HepG2 (cell line): ENCODE measurements at regions not wholly inside any gene's neighbourhood (a gene's known extent, or its start where the extent isn't known, plus 50 kb on each side); places are given as distances from the start of the nearest gene placed in this dataset.
A peak's percentile ranks its signal among the peaks of the same experiment; 100 is the strongest.

Experiments
- ATAC-seq: fragments of 200-7000 bp; cut with Tn5 transposase; 3 replicates; pipeline ENCODE4 v1.9.1; 2020; ENCODE audit warnings: mild to moderate bottlenecking, moderate library complexity
- BruUV-seq: library from RNA; stranded (reverse); fragments of 400-500 nt; replicated peaks from 2 replicates; lab custom pipeline; 2021; lab: Mats Ljungman, UMichigan
- CTCF ChIA-PET: fragments of 300-600 bp; formaldehyde crosslinking; extraction: SDS; loops from one replicate; lab custom pipeline; 2021; ENCODE audit warnings: low total read pairs, inconsistent platforms, low intra/inter-chr PET ratio; lab: Yijun Ruan, JAX
- POLR2A ChIA-PET: fragments of 350-600 bp; sonication (Branson Sonifier 250); formaldehyde crosslinking; loops from one replicate; lab custom pipeline; 2020; ENCODE audit warnings: antibody characterized with exemption, inconsistent platforms; lab: Yijun Ruan, JAX
- DNase-seq: peaks from one replicate; pipeline ENCODE4 v3.0.0-alpha.2; 2015; ENCODE audit warnings: low spot score
- FAIRE-seq: peaks from 3 replicates; lab custom pipeline; 2011; peaks lifted over from hg19 to GRCh38; lab: Jason Lieb, UNC
- H2AFZ ChIP-seq: one replicate; pipeline ENCODE4 v1.6.1; 2011; ENCODE audit warnings: low read length, inconsistent platforms
- H3K27ac ChIP-seq: fragments of 300-600 bp; 3 replicates; pipeline ENCODE4 v1.8.0; 2011; ENCODE audit warnings: mixed run types, mild to moderate bottlenecking, mixed read lengths, low read length, inconsistent platforms; ENCODE audit not compliant: insufficient read depth; ENCODE audit errors: extremely low read length
- H3K27me3 ChIP-seq, 2 experiments: fragments of 200-600 bp in 1 of 2; 2 replicates in 1 of 2; 3 replicates in 1 of 2; pipeline versions ENCODE4 v1.6.0 to v1.8.0; 2011; ENCODE audit warnings: low read length in 2 of 2, mild to moderate bottlenecking in 2 of 2, moderate library complexity in 2 of 2, inconsistent platforms in 1 of 2; ENCODE audit not compliant: insufficient read depth in 2 of 2, control insufficient read depth in 1 of 2
- H3K36me3 ChIP-seq, 2 experiments: fragments of 200-600 bp in 1 of 2; replicated peaks in 1 of 2; 2 replicates in 1 of 2; 3 replicates in 1 of 2; pipeline versions ENCODE4 v1.5.1 to v1.8.0; 2011; ENCODE audit warnings: low read length in 2 of 2, inconsistent platforms in 1 of 2; ENCODE audit not compliant: insufficient read depth in 2 of 2, control insufficient read depth in 1 of 2
- H3K4me1 ChIP-seq: 2 replicates; pipeline ENCODE4 v1.5.1; 2012; ENCODE audit warnings: low read length, inconsistent platforms; ENCODE audit not compliant: insufficient read depth
- H3K4me2 ChIP-seq: 2 replicates; pipeline ENCODE4 v1.6.0; 2011; ENCODE audit warnings: low read depth, low read length, inconsistent platforms
- H3K4me3 ChIP-seq, 3 experiments: fragments of 200-600 bp in 1 of 3; sonication (generic), shearing (Covaris generic) in 1 of 3; replicated peaks in 1 of 3; 2 replicates each; pipeline ENCODE4 v1.5.1; 2011 to 2016; ENCODE audit warnings: low read length in 3 of 3, inconsistent platforms in 2 of 3, low read depth in 2 of 3, mild to moderate bottlenecking in 2 of 3, control low read depth in 1 of 3, mixed read lengths in 1 of 3; ENCODE audit not compliant: insufficient read depth in 1 of 3
- H3K79me2 ChIP-seq: one replicate; pipeline ENCODE4 v1.6.1; 2011; ENCODE audit warnings: low read length, inconsistent platforms; ENCODE audit not compliant: insufficient read depth
- H3K9ac ChIP-seq: 2 replicates; pipeline ENCODE4 v1.6.0; 2011; ENCODE audit warnings: mild to moderate bottlenecking, low read depth, low read length, inconsistent platforms; ENCODE audit not compliant: insufficient read depth
- H3K9me3 ChIP-seq: 2 replicates; pipeline ENCODE4 v1.5.1; 2012; ENCODE audit warnings: mild to moderate bottlenecking, low read length
- H4K20me1 ChIP-seq: 2 replicates; pipeline ENCODE4 v1.6.0; 2011; ENCODE audit warnings: inconsistent platforms, mild to moderate bottlenecking, low read length, moderate library complexity; ENCODE audit not compliant: insufficient read depth
- AGO1 ChIP-seq: fragments of 200-400 bp; formaldehyde crosslinking; IDR thresholded peaks from 2 replicates; pipeline ENCODE4 v1.6.1; 2017; ENCODE audit warnings: mild to moderate bottlenecking, low read depth, low read length, moderate library complexity; ENCODE audit not compliant: poor library complexity, severe bottlenecking
- HNRNPL ChIP-seq: fragments of 200-400 bp; formaldehyde crosslinking; IDR thresholded peaks from 2 replicates; pipeline ENCODE4 v1.6.1; 2017; ENCODE audit warnings: mild to moderate bottlenecking, low read depth, low read length
- STAG1 ChIP-seq: sonication (generic); formaldehyde crosslinking; IDR thresholded peaks from 2 replicates; pipeline ENCODE4 v1.4.0; 2020; ENCODE audit warnings: missing genetic modification reagents
- TSC22D2 ChIP-seq: sonication (generic); formaldehyde crosslinking; IDR thresholded peaks from 2 replicates; pipeline ENCODE4 v1.5.1; 2020; ENCODE audit warnings: missing genetic modification reagents, mild to moderate bottlenecking, borderline replicate concordance
- ZBTB38 ChIP-seq: sonication (generic); formaldehyde crosslinking; IDR thresholded peaks from 2 replicates; pipeline ENCODE4 v1.5.1; 2020; ENCODE audit warnings: mild to moderate bottlenecking, missing genetic modification reagents
- ZNF12 ChIP-seq: sonication (generic); formaldehyde crosslinking; IDR thresholded peaks from 2 replicates; pipeline ENCODE4 v1.5.0; 2020; ENCODE audit warnings: missing genetic modification reagents
- ZNF138 ChIP-seq: sonication (generic); formaldehyde crosslinking; IDR thresholded peaks from 2 replicates; pipeline ENCODE4 v1.5.0; 2020; ENCODE audit warnings: mild to moderate bottlenecking, low read depth, missing genetic modification reagents
- ZNF484 ChIP-seq: sonication (generic); formaldehyde crosslinking; IDR thresholded peaks from 2 replicates; pipeline ENCODE4 v1.5.1; 2020; ENCODE audit warnings: mild to moderate bottlenecking, low read depth, missing genetic modification reagents, borderline replicate concordance
- ZNF569 ChIP-seq: sonication (generic); formaldehyde crosslinking; IDR thresholded peaks from 2 replicates; pipeline ENCODE4 v1.5.0; 2020; ENCODE audit warnings: mild to moderate bottlenecking, missing genetic modification reagents, moderate library complexity, borderline replicate concordance
- ZNF577 ChIP-seq: sonication (generic); formaldehyde crosslinking; IDR thresholded peaks from 2 replicates; pipeline ENCODE4 v1.4.0; 2020; ENCODE audit warnings: mild to moderate bottlenecking, low read depth, missing genetic modification reagents, borderline replicate concordance
- ZNF746 ChIP-seq: sonication (generic); formaldehyde crosslinking; IDR thresholded peaks from 2 replicates; pipeline ENCODE4 v1.8.0; 2022; ENCODE audit warnings: mild to moderate bottlenecking, missing genetic modification reagents
- ZNF773 ChIP-seq: sonication (generic); formaldehyde crosslinking; IDR thresholded peaks from 2 replicates; pipeline ENCODE4 v1.4.0; 2020; ENCODE audit warnings: missing genetic modification reagents, borderline replicate concordance
- ZNF792 ChIP-seq: IDR thresholded peaks from 2 replicates; pipeline ENCODE4 v1.6.1; 2016
- WGBS: methylation state at CpG from one replicate; pipeline ENCODE4 v1.1.6; 2017; ENCODE audit warnings: low lambda C conversion rate; 5-methylcytosine and 5-hydroxymethylcytosine counted together
- in situ Hi-C: cut with HindIII; loops from 2 replicates; pipeline ENCODE4 v1.10.0; 2017; ENCODE audit warnings: low pct_unique_long_range_greater_than_20kb; ENCODE audit not compliant: extremely low pct_ligation_motif_present
- intact Hi-C: fragments of 100-400 bp; cut with micrococcal nuclease; formaldehyde crosslinking; loops from one replicate; pipeline ENCODE4 v1.10.0; 2022; ENCODE audit not compliant: unreplicated experiment
- TF ChIP-seq, protein P1 (sequence below): sonication (generic); formaldehyde crosslinking; IDR thresholded peaks from 2 replicates; pipeline ENCODE4 v1.5.1; 2020; ENCODE audit warnings: missing genetic modification reagents, mild to moderate bottlenecking, borderline replicate concordance

DNA sequence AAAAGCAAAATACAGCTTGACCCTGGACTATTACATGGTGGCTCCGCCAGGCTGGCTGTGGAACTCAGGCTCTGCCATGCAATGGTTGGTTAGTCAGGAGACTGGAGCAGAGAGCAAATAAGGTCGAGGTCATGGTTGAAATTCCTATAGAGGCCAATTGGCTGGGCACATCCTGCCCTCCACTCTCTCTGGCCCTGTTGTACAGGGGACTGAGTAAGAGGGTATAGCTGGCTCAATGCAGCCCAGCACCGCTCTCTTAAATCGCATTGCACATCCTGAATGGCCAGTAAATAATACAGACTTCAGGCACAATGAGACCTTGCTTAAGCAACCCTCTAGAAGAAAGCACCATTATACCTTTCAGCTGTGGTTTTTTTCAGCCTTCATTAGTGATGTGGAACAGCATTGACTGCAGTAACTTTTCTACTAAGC, 59.3 kb upstream of the PPP2R5A start (continued):
- TF ChIP-seq, protein P1, sequence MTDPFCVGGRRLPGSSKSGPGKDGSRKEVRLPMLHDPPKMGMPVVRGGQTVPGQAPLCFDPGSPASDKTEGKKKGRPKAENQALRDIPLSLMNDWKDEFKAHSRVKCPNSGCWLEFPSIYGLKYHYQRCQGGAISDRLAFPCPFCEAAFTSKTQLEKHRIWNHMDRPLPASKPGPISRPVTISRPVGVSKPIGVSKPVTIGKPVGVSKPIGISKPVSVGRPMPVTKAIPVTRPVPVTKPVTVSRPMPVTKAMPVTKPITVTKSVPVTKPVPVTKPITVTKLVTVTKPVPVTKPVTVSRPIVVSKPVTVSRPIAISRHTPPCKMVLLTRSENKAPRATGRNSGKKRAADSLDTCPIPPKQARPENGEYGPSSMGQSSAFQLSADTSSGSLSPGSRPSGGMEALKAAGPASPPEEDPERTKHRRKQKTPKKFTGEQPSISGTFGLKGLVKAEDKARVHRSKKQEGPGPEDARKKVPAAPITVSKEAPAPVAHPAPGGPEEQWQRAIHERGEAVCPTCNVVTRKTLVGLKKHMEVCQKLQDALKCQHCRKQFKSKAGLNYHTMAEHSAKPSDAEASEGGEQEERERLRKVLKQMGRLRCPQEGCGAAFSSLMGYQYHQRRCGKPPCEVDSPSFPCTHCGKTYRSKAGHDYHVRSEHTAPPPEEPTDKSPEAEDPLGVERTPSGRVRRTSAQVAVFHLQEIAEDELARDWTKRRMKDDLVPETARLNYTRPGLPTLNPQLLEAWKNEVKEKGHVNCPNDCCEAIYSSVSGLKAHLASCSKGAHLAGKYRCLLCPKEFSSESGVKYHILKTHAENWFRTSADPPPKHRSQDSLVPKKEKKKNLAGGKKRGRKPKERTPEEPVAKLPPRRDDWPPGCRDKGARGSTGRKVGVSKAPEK (CRISPR knock-in tag), result no peak

DNA sequence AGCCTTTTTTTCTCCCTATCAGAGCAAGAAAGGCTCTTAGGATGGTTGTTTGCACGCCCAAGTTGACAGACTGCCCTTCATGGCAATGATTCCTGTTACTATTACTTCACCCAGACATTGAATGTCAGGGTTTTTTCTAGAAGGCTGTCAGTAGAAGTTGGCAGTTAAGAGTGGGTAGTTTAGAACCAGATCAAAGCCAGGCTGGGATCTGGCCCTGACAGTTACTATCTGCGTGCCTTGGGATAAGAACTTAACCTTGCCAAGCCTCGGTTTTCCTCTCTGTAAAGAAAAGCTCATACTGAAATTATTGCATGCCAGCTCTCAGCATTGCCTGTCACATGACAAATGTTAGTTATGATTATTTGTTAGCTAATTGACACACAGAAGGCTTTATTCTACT, 58.7 kb upstream of the PPP2R5A start:
- DNase-seq, result no peak
- WGBS, result 55% methylated on average over 3 of the region's 3 CpGs
- CTCF ChIA-PET, result no interaction called here
- H2AFZ ChIP-seq, result no peak overlapping the region
- in situ Hi-C loops (no loop called here), intact Hi-C loops (loop anchor here (5.0 kb wide), 2 partner anchors 46 to 61 kb away; partner anchors contain the start of gene PPP2R5A)
- no peaks in the 10 kb centered on the region for H3K36me3 ChIP-seq
- H4K20me1 ChIP-seq, result no peaks in the 10 kb centered on the region
- BruUV-seq, result no TSS peak
- no peaks in the 10 kb centered on the region for H3K79me2 ChIP-seq
- no peak overlapping the region for H3K9ac ChIP-seq
- peaks cover 67% of the 10 kb centered on the region for H3K4me1 ChIP-seq
- H3K27ac ChIP-seq, result no peak overlapping the region
- no peak for TF ChIP-seq ZNF792
- no peak for TF ChIP-seq HNRNPL
- no peak for TF ChIP-seq ZNF773
- no peak for TF ChIP-seq AGO1
- TF ChIP-seq ZNF12, result no peak
- TF ChIP-seq ZNF577 (CRISPR knock-in tag), result no peak
- TF ChIP-seq ZBTB38 (CRISPR knock-in tag), result no peak
- TF ChIP-seq TSC22D2 (CRISPR knock-in tag), result no peak
- no peak for TF ChIP-seq ZNF569 (CRISPR knock-in tag)
- TF ChIP-seq ZNF746 (CRISPR knock-in tag), result no peak
- TF ChIP-seq ZNF484, result no peak
- TF ChIP-seq ZNF138 (CRISPR knock-in tag), result no peak
- no peak for TF ChIP-seq STAG1 (CRISPR knock-in tag)
- TF ChIP-seq, all 625 proteins: peak for 0
- POLR2A ChIA-PET, result interaction anchor here (1.2 to 2.3 kb wide), 5 partner anchors 16 to 58 kb away, joined by 3 to 17 read pairs (median 5); no protein-coding TSS in a partner anchor
- no peak for FAIRE-seq
- Histone ChIP-seq H3K9me3 (no peaks in the 10 kb centered on the region), H3K27me3 (peaks cover 0 to 4% of the 10 kb centered on the region in 2 experiments; a peak in 1 of 5 replicates), H3K4me3 (peak overlapping the region in 1 of 3 experiments; percentile 5; a peak in 1 of 6 replicates), H3K4me2 (peak overlapping the region; percentile 63)
- ATAC-seq, result no peak
